ENCODE measurements at regions not wholly inside any gene's neighbourhood (a gene's known extent, or its start where the extent isn't known, plus 50 kb on each side); places are given as distances from the start of the nearest gene placed in this dataset.

- no peak for DNase-seq
These were observed 1334.0 kb downstream of the TBC1D22A start for GRCh38 chr22:48096411-48096810.

- DNase-seq = no peak
These were observed 1331.5 kb downstream of the TBC1D22A start for GRCh38 chr22:48093981-48094380.

- no peak for DNase-seq
These were observed 1330.4 kb downstream of the TBC1D22A start for GRCh38 chr22:48092866-48093265.

GRCh38 chr22:48091656-48092223 is 1329.3 kb downstream of the TBC1D22A start:
- no peak for DNase-seq

GRCh38 chr22:48091060-48091650 is 1328.7 kb downstream of the TBC1D22A start:
- no peak for DNase-seq

GRCh38 chr22:48090332-48090672 is 1327.9 kb downstream of the TBC1D22A start:
- DNase-seq = no peak

- DNase-seq = no peak
These were observed 1327.3 kb downstream of the TBC1D22A start for GRCh38 chr22:48089601-48090331.

- DNase-seq = no peak
These were observed 1326.6 kb downstream of the TBC1D22A start for GRCh38 chr22:48088926-48089536.

- DNase-seq = no peak
These were observed 1325.8 kb downstream of the TBC1D22A start for GRCh38 chr22:48088251-48088650.

GRCh38 chr22:48085901-48086645 is 1323.6 kb downstream of the TBC1D22A start:
- DNase-seq = no peak

GRCh38 chr22:48084729-48085050 is 1322.2 kb downstream of the TBC1D22A start:
- DNase-seq = no peak

GRCh38 chr22:48084041-48084728 is 1321.7 kb downstream of the TBC1D22A start:
- DNase-seq = no peak

- DNase-seq = no peak
These were observed 1321.1 kb downstream of the TBC1D22A start for GRCh38 chr22:48083502-48083901.

GRCh38 chr22:48082284-48082683 is 1319.8 kb downstream of the TBC1D22A start:
- DNase-seq = no peak

GRCh38 chr22:48081281-48081680 is 1318.8 kb downstream of the TBC1D22A start:
- no peak for DNase-seq

GRCh38 chr22:48080316-48081165 is 1318.1 kb downstream of the TBC1D22A start:
- no peak for DNase-seq

- no peak for DNase-seq
These were observed 1317.2 kb downstream of the TBC1D22A start for GRCh38 chr22:48079505-48080290.

- no peak for DNase-seq
These were observed 1316.4 kb downstream of the TBC1D22A start for GRCh38 chr22:48078825-48079224.

GRCh38 chr22:48077699-48078098 is 1315.2 kb downstream of the TBC1D22A start:
- DNase-seq = no peak

GRCh38 chr22:48076008-48076407 is 1313.6 kb downstream of the TBC1D22A start:
- DNase-seq = no peak

- DNase-seq = no peak
These were observed 1313.2 kb downstream of the TBC1D22A start for GRCh38 chr22:48075604-48076003.
